Pons (tissue), 1 donor: ENCODE measurements at regions not wholly inside any gene's neighbourhood (a gene's known extent, or its start where the extent isn't known, plus 50 kb on each side); places are given as distances from the start of the nearest gene placed in this dataset.
A peak's percentile ranks its signal among the peaks of the same experiment; 100 is the strongest.

ENCODE experiments used
- DNase-seq: peaks from one replicate; pipeline ENCODE4 v3.0.0-alpha.2; 2016; ENCODE audit warnings: low spot score

- DNase-seq = no peak
Measured at GRCh38 chr14:65320661-65321308, 91.7 kb upstream of the FUT8 start.

DNA sequence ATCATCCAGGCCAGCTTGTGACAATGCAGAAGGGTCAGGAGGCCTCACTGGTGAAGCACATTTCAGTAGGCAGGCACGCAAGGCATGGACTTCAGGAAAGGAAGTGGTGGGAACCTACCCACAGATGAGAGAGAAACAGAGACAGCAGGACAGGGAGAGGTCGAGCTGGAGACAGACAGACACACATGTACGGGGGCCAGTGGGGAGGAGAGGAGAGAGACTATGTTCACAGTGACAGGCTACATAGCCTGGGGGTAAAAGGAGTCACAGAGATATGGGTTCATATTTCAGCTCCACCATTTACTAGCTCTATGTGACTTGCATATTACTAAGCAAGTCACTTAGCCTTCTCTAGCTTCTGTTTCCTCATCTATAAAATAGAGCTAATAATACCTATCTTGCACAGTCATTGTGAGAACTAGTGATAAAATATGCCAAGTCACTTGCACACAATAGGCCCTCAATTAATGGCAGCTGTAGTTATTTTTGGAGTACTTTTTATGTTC lies 91.1 kb upstream of the FUT8 start:
- no peak for DNase-seq

DNA sequence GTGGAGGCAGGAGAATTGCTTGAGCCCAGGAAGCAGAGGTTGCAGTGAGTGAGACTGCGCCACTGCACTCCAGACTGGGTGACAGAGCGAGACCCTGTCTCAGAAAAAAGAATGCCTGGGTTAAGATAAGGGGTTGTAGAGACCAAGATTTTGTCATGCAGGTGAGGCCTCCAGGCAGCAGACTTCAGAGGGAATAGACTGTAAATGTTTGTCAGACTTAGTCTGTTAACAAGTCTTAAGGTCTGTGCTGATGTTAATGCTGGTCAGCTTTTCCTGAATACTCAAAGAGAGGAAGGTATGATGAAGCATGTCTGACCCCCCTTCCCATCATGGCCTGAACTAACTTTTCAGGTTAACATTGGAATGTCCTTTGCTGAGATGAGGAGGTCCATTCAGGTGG lies 83.0 kb upstream of the FUT8 start:
- no peak for DNase-seq

DNA sequence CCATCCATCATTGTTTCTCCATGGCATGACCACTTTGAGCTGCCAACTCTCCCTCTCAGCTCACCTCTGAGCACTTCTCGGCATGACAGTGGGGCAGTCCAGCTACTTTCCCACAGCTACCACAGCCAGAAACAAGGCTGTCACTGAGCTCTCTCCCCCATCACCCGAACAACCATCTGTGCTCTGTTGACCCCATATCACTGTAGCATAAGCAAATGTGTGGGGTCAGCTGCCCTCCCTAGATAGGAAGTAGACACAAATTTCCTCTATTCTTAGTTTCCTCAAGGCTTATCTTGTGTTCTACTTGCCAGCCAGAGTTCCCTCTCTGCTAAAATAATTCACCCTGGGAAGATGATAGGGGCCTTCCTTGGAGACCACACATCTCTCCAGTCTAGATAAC lies 82.6 kb upstream of the FUT8 start:
- no peak for DNase-seq

- no peak for DNase-seq
Measured at GRCh38 chr14:65330416-65330815, 82.1 kb upstream of the FUT8 start.

GRCh38 chr14:65331652-65332051 lies 80.9 kb upstream of the FUT8 start:
- DNase-seq = no peak

DNA sequence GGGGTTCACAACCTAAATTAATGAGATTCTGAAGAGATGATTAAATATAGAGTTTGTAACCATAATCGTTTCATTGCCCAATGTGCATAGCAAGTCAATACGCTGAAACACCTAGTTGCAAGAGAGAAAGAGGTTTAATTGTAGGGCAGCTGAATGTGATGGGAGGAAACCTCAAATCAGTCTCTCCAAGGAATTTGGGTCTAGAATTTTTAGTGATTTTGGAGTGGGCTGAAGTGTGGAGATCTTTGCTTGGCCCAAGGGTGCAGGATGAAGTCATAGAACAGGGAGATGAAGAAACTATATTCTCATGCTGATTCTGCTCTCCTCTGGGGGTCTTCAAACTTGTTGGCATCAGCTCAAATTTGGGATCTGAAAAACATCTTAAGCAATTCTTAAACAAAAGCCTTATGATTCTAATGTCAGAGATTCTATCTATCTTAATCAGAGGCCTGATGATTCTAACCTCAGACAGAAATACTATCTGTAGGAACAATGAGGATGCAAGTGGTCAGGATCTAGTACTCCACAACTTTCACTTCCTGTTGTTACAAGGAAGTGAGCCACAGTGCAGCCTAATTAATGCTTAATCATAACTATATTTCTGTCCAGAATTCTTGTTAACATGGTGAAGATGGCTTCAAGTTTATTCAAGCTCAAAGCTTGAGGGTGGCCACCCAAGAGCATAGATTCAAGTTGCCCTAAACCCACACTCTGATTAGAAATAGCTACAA lies 80.2 kb upstream of the FUT8 start:
- peak; percentile 47 for DNase-seq

DNA sequence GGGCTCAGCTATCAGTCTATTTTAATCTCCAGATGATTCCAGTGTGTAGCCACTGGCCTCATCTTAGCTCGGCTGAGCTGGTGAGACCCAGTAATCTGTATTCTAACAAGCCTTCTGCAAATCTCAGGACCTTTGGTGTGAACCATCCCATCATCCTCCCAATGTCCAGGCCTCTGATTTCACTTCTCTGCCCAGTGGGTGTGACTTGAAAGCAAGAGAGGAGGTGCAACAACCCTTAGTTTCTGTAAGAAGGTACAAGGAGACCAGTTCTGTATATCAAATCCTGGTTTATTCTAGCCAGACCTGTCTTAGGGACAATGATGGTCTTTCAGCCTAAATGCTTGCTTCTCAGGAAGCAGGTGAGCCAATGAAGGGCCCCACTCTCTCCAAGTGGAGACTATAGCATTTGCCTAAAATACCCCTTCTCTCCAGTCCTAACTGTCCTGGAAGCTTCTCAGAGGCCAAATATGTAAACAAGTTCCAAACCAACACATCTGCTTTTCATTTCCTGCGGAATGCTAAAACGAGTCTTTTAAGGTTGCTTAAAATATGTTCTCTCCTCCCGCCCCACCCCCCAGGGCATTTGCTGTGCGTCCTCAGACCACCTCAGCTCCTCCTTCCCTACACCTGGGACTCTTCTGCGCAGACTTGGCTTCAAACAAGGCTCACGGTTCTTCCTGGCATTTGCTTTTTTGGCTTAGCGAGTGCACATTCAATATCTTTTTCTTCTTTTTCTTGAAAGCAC lies 78.4 kb upstream of the FUT8 start:
- no peak for DNase-seq

GRCh38 chr14:65334765-65335410 lies 77.6 kb upstream of the FUT8 start:
- DNase-seq = no peak

- DNase-seq = no peak
Measured at GRCh38 chr14:65335411-65335947, 77.1 kb upstream of the FUT8 start.

- DNase-seq = no peak
Measured at GRCh38 chr14:65336191-65336591, 76.3 kb upstream of the FUT8 start.

DNA sequence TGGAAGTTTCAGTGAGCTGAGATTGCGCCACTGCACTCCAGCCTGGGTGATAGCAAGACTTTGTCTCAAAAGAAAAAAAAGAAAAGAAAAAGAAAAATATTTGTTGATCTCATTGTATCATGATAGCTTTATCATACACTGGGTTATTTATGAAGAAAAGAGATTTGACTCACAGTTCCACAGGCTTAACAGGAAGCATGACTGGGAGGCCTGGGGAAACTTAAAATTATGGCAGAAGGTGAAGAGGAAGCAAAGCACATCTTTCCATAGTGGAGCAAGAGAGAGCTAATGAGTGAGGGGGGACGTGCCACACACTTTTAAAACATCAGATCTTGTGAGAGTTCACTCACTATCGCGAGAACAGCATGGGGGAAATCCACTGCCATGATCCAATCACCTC lies 72.7 kb upstream of the FUT8 start:
- DNase-seq = no peak

DNA sequence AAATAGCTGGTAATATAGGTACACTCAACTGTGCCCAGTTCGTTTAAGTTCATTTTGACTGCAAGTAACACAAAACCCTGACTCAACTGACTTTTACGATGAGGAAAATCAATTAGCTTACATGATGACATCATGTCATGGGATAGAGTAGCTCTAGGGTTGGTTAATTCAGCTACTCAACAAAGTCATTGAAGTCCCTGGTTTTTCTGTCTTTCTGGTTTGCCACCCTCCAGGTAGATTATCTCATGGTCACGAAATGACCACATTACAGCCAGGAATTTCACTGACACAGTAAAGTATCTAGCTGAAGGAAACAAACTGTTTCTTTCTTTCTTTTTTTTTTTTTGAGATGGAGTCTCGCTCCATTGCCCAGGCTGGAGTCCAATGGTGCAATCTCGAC lies 68.5 kb upstream of the FUT8 start:
- no peak for DNase-seq

- DNase-seq = no peak
Measured at GRCh38 chr14:65345266-65345665, 67.3 kb upstream of the FUT8 start.

DNA sequence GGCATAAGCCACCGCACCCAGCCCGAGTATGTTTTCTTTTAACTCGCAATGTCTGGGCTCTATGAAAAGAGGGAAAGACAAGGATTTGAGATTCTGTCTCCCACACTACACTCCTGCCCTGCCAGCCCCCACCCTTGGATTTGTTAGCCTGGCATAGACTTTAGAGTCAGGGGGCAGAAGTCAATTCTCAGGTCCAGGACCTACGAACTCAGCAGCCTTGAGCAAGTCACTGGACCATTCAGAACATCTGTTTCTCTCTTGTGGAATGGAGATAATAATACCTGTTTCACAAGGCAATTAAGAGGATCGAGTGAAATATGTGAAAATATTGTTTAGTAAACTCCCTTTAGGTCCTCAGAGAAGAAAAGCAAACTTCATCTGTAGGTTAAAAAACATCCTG lies 66.1 kb upstream of the FUT8 start:
- DNase-seq = no peak

GRCh38 chr14:65346895-65347294 lies 65.6 kb upstream of the FUT8 start:
- DNase-seq = no peak

DNA sequence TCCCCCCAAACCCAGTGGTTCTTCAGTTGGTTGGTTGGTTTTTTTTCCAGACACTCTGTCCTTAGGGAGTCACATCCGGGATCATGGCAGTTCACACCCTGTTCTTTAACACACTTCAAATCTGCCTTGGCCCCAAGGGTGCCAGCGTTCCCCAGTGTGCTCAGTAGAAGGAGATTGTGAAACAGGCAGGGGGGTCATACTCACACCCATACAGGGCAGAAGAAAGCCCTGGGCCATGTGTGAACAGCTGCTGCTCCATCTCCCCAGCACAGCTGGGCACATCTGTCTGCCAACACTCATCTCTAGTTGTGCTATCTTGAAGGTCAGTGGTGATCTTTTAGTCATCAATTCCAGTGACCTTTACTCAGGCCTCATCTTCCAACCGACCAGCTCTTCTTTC lies 64.4 kb upstream of the FUT8 start:
- DNase-seq = no peak

GRCh38 chr14:65349100-65349499 lies 63.4 kb upstream of the FUT8 start:
- no peak for DNase-seq

GRCh38 chr14:65351493-65352194 lies 60.9 kb upstream of the FUT8 start:
- no peak for DNase-seq

DNA sequence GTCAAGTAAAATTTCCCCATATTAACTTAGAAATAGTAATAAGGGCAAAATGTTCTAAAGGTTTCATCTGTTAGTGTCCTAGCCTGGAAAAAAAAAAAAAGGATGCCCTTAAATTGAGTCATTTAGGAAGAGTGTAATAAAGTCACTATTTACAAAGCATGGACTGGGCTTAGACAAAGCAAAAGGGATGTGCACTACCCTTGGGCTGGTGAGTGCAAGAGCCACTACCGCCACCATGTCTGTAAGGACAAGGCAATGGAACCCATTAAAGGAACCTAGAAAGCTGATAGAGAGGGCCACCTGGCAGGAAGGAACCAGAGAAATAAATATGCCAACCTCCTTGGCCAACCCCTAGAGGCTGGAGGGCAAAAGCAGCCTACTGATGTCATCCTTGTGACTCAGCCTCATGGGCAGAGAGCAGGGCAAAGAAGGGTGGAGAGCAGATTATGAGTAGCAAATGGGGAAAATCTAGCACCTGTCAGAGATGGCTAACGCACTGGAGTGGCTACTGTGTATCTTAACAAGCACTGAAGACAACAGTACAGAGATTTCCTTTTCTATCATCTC lies 59.5 kb upstream of the FUT8 start:
- no peak for DNase-seq

GRCh38 chr14:65354131-65354530 lies 58.4 kb upstream of the FUT8 start:
- no peak for DNase-seq
